ENCODE measurements at regions not wholly inside any gene's neighbourhood (a gene's known extent, or its start where the extent isn't known, plus 50 kb on each side); places are given as distances from the start of the nearest gene placed in this dataset.

DNA sequence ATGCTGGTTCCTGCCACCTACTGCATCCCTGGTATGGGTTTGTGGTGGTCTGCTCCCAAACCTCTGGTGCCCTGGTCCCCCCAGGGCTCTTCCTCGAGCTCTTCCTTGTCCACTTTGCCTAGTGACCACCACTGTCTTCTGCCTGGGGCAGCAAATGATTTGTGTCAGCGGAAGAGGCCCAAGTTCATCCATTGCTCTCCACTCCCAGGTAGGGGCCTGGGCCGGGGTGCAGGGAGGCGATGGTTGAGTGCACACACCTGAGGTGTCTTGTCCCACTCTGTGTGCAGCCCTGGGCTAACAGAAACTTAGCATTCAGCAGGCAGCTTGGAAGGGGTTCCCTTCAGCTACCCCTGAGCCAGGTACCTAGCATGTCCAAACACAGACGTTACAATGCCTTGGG, 75.6 kb upstream of the SOX3 start:
- Mint-ChIP-seq H3K36me3 (ENCODE audit: low read depth) (no peaks in the 10 kb centered on the region), H3K4me3 (ENCODE audit: unreplicated experiment) (no peak overlapping the region), H3K9me3 (ENCODE audit: low read depth) (peaks cover 2% of the 10 kb centered on the region), H3K27me3 (ENCODE audit: low read depth) (peaks cover 2% of the 10 kb centered on the region), H3K4me1 (ENCODE audit: low read depth) (no peaks in the 10 kb centered on the region), H3K27ac (ENCODE audit: unreplicated experiment) (no peak overlapping the region)
- no peak for DNase-seq (ENCODE audit: low spot score)
- TF ChIP-seq, protein P1, sequence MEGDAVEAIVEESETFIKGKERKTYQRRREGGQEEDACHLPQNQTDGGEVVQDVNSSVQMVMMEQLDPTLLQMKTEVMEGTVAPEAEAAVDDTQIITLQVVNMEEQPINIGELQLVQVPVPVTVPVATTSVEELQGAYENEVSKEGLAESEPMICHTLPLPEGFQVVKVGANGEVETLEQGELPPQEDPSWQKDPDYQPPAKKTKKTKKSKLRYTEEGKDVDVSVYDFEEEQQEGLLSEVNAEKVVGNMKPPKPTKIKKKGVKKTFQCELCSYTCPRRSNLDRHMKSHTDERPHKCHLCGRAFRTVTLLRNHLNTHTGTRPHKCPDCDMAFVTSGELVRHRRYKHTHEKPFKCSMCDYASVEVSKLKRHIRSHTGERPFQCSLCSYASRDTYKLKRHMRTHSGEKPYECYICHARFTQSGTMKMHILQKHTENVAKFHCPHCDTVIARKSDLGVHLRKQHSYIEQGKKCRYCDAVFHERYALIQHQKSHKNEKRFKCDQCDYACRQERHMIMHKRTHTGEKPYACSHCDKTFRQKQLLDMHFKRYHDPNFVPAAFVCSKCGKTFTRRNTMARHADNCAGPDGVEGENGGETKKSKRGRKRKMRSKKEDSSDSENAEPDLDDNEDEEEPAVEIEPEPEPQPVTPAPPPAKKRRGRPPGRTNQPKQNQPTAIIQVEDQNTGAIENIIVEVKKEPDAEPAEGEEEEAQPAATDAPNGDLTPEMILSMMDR (IDR thresholded peaks at IDR 0.05): no peak

DNA sequence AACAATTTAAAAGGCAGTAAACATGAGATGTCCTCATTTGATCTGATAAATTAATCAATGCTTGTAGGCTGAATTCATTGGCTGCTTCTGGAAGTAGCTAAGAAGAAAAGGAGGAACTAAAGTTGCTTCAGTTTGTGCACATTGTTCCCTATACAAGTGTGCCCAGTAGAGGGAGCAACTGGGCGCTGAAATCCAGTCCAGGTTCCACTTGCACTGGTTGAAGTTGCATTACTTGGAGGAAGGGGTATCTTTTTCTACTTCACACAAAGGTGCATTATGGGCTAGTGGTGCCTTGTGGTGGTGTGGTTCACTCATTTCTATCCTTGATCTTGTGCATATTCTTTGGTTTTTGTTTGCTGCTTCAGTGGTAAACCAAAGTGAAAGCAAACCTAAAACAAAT, 67.9 kb upstream of the SOX3 start:
- no peaks in the 10 kb centered on the region for H3K36me3 Mint-ChIP-seq (ENCODE audit: low read depth)
- DNase-seq (ENCODE audit: low spot score): no peak
- H3K4me3 Mint-ChIP-seq (ENCODE audit: unreplicated experiment): no peak overlapping the region
- H3K4me1 Mint-ChIP-seq (ENCODE audit: low read depth): no peaks in the 10 kb centered on the region
- no peaks in the 10 kb centered on the region for H3K9me3 Mint-ChIP-seq (ENCODE audit: low read depth)
- H3K27ac Mint-ChIP-seq (ENCODE audit: unreplicated experiment): no peak overlapping the region
- H3K27me3 Mint-ChIP-seq (ENCODE audit: low read depth): peaks cover 8% of the 10 kb centered on the region
- TF ChIP-seq, protein P1 (IDR thresholded peaks at IDR 0.05): peak; percentile 79

DNA sequence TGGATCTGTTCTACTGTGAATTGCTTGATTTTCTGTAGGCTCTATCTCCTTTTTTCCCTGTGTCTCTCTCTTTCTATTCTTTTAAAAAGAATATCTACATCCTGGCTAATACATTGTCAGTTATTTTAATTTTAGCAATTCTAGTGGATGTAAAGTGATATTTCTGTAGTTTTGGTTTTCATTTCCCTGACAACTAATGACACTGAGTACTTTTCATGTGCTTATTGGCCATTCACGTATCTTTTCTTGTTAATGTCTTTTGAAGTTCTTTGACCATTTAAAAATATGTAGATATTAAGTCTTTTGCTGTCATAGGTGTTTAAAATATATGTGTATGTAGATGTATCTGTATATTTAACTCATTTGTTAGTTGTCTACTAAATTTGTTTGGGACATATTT, 59.0 kb upstream of the SOX3 start:
- no peak overlapping the region for H3K4me3 Mint-ChIP-seq (ENCODE audit: unreplicated experiment)
- H3K27ac Mint-ChIP-seq (ENCODE audit: unreplicated experiment): no peak overlapping the region
- no peaks in the 10 kb centered on the region for H3K36me3 Mint-ChIP-seq (ENCODE audit: low read depth)
- DNase-seq (ENCODE audit: low spot score): no peak
- TF ChIP-seq, protein P1 (IDR thresholded peaks at IDR 0.05): no peak
- H3K27me3 Mint-ChIP-seq (ENCODE audit: low read depth): peaks cover 2% of the 10 kb centered on the region
- peaks cover 3% of the 10 kb centered on the region for H3K9me3 Mint-ChIP-seq (ENCODE audit: low read depth)
- H3K4me1 Mint-ChIP-seq (ENCODE audit: low read depth): no peaks in the 10 kb centered on the region

All from chondrocyte (in vitro differentiated cells).